ENCODE measurements at regions not wholly inside any gene's neighbourhood (a gene's known extent, or its start where the extent isn't known, plus 50 kb on each side); places are given as distances from the start of the nearest gene placed in this dataset.
A peak's percentile ranks its signal among the peaks of the same experiment; 100 is the strongest.

GRCh38 chr2:15719566-15720313 is 128.1 kb downstream of the DDX1 start:
- no peak for DNase-seq (ENCODE audit: low spot score)

DNA sequence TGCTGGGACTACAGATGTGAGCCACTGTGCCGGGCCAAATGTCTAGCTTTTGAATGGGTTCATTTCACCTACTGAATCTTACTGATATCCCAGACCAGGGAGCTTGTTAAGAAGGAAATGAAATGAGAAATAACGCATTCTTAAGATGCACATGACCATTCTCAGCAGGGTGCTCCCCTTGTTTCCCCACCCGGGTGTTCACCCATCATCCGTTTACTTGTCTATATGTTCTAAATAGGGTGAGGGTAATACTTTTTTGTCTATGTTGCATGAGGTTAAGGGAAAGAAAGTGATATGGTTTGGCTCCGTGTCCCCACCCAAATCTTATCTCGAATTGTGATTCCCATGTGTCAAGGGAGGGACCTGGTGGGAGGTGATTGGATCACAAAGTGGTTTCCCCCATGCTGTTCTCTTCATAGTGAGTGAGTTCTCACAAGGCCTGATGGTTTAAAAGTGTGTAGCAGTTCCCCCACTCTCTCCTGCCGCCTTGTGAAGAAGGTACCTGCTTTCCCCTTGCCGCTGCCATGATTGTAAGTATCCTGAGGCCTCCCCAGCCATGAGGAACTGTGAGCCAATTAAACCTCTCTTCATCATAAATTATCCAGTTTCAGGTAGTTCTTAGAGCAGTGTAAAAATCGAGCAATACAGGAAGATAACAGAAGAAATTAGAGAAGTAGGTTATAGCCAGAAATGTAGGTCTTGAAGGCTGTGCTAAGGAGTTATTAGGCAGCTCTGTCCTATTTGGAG is 129.1 kb downstream of the DDX1 start:
- no peak for DNase-seq (ENCODE audit: low spot score)

GRCh38 chr2:15721411-15722067 is 129.9 kb downstream of the DDX1 start:
- DNase-seq (ENCODE audit: low spot score): no peak

DNA sequence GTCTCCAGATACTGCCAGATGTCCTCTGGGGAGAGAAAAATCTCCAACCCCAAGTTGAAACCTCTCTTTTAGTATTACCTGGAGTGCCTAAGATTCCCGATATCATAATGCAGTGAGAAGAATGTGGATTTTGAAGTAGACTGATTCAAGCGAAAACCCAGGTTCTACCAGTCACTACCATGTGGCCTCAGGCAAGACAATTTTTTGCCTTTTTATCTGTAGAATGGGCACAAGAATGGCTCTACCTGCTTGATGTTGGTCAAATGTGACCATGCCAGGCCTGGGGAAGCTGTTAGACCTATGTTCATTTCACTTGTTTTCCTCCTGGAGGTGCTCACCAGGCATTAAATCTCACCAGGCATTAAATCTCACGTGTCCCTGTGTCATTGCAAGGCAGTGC is 131.3 kb downstream of the DDX1 start:
- no peak for DNase-seq (ENCODE audit: low spot score)

DNA sequence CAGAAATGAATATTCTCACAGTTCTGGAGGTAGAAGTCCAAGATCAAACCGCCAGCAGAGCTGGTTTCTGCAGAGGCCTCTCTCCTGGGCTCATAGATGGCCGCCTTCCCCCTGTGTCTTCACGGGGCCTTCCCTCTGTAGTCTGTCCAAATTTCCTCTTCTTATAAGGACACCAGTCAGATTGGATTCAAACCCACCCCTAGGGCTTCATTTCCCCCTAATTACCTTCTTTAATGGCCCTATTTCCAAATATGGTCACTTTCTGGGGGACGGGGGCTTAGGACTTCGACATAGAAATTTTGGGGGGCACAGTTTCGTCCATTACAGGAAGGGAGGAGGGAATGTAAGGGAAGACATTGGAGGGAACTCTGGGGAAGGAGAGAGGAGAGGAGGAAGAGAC is 132.6 kb downstream of the DDX1 start:
- no peak for DNase-seq (ENCODE audit: low spot score)

DNA sequence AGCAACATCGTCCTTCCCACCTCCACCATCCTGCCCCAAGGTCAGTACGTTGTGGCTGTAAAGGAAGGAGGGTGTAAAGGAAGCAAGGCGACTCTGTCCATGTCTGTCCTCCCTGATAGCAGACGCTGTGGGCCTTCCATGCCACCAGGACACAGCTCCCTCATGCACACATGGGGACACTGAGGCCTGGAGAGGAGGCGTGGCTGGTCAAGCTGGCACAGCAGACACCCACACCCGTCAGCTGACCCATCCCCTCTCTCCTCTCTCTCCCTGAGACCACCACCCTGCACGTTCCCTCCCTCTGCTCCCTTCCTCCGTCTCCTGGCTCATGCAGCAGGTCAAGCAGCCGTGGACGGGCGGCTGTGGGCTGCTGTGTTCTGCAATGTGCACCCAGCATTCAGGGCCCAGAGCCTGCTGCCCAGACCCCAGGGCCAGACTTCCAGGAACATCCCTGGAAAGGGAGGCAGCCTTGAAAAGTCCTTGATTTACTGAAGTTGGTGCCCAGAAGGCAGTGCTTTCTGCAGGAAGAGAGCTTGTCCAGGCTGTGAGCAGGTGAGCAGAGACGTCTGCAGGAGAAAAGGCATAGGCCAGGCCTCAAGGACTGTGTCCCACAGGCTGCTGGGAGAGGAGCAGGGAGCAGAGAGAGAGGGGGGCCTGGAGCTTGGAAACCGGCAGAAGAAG is 133.6 kb downstream of the DDX1 start:
- DNase-seq (ENCODE audit: low spot score): no peak

DNA sequence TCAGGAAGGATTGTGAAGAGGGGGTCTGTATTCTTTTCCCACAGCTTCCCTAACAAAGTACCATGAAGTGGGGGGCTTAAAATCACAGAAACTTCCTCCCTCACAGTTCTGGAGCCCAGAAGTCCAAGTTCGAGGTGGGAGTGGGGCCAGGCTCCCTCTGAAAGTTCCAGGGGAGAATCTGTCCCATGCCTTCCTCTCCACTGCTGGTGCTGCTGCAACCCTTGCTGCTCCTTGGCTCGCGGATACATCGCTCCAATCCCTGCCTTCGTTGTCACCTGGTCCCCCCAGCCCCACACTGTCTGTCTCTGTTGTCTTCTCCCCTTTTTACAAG is 134.1 kb downstream of the DDX1 start:
- DNase-seq (ENCODE audit: low spot score): no peak

- no peak for DNase-seq (ENCODE audit: low spot score)
Measured at GRCh38 chr2:15726321-15727057, 134.8 kb downstream of the DDX1 start.

DNA sequence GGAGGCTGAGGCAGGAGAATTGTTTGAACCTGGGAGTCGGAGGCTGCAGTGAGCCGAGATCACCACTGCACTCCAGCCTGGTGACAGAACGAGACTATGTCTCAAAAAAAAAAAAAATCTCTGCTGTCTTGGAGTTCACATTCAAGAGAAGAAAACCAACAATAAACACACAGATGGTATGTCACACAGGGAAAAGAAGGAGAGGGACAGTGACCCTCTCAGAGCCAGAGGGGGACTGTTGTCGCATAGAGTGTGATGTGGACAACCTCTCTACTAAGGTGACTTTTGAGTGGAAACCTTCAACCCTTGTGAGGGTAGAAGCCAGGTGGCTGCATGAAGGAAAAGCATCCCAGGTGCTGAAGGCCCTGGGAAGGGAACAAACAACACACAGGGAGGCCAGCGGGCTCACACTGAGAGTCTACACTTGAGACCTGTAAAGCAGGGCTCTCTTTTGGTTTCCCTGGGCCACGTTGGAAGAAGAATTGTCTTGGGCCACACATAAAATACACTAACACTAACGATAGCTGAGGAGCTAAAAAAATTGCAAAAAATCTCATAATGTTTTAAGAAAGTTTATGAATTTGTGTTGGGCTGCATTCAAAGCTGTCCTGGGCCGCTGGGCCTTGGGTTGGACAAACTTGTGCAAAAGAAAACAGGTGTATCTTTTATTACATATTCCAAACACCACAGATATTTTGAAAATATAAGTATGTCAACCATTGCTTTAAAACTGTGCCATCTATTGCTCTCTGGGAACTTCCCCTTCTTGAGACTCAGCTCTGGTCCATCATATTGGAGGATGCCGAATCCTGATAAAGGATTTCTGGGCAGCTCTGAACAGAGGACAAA is 136.0 kb downstream of the DDX1 start:
- no peak for DNase-seq (ENCODE audit: low spot score)

GRCh38 chr2:15728245-15728938 is 136.7 kb downstream of the DDX1 start:
- DNase-seq (ENCODE audit: low spot score): no peak

DNA sequence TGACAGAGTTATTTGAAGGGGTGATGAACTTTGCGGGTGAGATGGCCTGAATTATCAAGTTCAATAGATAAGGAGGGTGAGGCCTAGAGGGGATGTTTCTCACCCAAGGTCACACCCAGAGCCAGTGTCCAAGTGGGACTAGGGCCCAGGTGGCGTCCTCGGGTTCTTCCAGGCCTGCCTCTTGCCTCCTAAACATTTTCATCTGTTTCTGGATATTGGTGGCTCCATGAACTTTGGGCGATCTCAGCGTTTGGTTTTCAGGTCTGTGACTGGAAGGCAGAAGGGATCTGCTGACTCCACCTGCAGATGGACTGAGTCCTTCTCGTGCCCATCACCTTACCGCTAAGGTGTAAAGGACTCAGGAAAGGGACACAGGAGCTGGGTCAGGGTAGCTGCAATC is 137.3 kb downstream of the DDX1 start:
- no peak for DNase-seq (ENCODE audit: low spot score)

- DNase-seq (ENCODE audit: low spot score): no peak
Measured at GRCh38 chr2:15729709-15730544, 138.3 kb downstream of the DDX1 start.

DNA sequence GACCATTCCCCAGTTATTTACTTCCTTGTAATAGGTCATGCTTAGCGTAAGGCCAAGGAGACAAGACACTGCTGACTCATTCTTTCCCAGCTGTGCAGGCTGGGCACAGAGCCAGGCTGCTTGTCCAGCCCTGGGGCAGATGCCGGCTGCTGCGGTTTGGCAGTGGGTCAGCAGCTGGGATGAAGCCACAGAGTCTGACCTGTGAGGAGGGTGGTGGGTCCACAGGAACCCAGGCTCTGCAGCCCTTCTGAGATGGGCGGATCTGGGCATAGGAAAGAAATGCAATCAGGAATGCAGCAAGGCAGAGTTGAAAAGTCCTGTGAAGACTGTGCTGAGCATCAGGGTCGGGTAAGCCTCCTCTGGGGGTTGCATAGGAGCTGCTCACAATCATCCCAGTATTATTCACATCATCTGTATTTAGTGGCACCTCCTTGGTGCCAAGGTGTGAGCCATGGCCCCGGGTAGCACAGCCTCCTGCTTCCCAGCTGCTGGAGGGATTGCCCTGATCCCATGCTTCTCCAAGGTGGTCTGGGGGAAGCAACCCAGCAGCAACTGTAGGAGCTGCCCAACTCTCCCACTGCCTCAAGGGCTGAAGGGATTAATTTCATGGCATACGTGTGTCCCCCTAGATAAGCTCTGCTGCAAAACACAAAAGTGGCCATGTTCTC is 139.0 kb downstream of the DDX1 start:
- DNase-seq (ENCODE audit: low spot score): peak; percentile 89

DNA sequence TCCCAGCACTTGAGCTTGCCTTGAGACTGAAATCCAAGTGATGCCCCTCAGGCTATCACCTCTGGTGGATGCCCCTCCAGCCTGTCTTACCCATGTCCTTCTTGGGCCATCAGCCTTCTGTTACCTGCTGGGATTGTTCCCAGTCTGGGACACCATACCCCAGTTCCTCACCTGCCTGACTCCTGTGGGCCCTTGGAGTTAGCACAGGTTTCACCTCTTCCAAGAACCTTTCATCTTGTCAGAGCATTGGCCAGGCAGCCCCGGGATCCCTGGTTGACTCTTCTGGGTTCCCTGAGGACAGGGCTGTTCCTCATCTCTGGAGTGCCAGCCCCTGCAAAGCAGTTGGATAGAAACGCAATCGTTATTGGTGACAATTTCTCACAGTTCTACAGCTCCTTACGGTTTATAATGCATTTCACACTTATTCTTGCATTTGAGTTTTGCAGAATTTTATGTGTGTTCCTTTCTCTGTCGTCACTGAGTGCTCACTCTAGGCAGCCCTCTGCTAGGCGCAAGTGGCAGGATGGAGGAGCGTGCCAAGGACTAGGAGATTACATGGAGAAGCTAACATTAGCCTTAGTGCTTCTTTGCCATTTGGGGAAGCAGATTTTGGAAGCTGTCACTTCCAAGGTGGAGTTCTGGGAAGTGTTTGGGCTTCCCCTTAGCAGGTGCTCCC is 139.7 kb downstream of the DDX1 start:
- DNase-seq (ENCODE audit: low spot score): no peak

- no peak for DNase-seq (ENCODE audit: low spot score)
Measured at GRCh38 chr2:15731889-15732271, 140.2 kb downstream of the DDX1 start.

DNA sequence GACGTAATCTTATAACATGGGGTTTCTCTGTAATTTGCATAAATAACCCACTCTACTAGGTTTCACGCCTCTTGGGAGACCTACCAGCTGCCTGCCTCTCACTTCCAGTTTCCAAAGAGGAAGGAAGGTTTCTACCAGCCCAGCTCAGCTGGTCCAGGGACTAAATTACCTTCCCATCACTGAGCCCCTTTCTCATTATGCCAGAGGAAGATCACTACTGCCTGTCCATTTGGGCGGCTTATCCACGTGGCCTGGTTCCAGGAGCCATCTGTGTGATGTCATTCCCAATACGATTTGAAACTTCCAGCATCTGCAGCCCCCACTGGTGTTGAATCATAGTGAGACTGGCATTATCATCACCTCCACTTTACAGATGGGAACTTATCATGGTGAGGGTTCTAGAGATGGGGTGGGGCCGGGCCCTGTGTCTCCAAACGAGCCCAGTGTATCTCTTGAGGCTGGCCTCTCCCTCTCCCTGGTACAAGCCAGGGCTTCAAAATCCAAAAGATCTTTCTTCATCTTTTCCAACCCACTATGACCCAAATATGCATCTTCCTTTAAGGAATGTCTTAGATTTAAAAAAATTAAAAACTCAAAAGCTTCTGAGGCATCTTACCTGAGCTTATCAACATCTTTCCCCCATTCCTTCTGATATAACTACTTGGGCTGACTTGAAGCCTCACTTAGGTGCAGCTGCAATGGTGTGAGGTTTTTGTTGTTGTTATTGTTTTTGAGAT is 140.8 kb downstream of the DDX1 start:
- no peak for DNase-seq (ENCODE audit: low spot score)

- DNase-seq (ENCODE audit: low spot score): peak; percentile 36
Measured at GRCh38 chr2:15733867-15734673, 142.4 kb downstream of the DDX1 start.
